ENCODE measurements at regions not wholly inside any gene's neighbourhood (a gene's known extent, or its start where the extent isn't known, plus 50 kb on each side); places are given as distances from the start of the nearest gene placed in this dataset.

DNA sequence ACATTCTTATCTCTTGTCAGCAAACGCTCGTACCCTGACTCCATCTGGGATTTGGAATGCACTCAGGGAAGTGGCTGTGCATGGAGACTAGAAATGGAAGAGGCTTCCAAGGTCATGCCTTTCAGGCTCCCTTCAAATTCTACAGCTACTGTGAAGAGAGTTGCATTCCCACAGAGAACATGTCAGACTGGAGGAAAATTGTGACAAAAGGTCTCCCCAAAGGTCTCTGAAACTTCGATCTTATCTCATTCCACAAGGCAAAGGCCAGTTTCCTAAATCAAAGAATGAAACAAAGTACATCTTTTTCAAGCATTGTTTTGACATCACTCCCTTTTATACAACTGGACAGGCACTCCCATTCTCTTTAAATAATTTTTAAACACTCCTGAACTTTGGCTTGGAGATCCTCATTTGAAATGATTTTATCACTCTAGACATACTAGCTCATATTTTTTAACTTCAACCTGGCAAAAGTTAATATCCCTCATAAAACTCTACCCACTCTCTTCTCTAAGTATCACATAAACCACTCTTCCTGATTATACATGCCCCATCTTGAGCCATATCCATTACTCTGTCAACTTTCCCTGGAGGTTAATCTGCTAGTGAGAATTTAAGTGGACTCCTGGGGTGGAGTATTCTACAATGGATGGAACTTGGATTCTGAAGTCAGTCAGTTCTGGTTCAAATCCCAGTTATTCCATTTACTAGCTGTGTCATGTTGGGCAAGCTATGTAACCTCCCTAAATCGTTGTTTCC, 218.1 kb upstream of the HMGA2 start:
- Histone ChIP-seq H3K9ac (ENCODE audit: low read length) (no peak overlapping the region), H3K9me3 (ENCODE audit: control insufficient read depth, low read length) (no peaks in the 10 kb centered on the region), H3K4me1 (ENCODE audit: control insufficient read depth, insufficient read depth, low read length) (peaks cover 27% of the 10 kb centered on the region), H3K27me3 (ENCODE audit: control insufficient read depth, insufficient read depth, low read length) (no peaks in the 10 kb centered on the region), H3K36me3 (ENCODE audit: control insufficient read depth, insufficient read depth, low read length) (no peaks in the 10 kb centered on the region), H3K4me3 (ENCODE audit: low read length) (no peak overlapping the region)

DNA sequence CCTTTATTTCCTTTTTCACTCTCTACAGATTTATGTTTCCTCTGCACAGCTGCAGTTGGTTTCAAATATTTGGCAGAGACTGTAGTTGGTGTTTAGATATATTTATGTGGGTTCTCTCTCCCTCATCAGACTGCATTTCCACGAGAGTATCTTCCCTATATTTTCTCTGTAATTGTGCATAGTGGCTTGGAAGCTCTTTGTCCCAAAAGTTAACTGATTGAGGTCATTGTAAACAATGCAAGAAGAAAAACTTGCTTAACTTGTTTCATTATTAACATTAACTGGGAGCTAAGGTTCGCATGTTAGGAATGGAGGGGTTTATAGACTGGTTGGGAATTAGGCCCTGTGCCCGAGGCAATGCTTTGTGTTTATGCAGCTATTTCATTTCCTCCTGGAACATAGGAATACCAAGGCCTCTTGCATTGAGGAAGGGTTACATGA, 216.9 kb upstream of the HMGA2 start:
- Histone ChIP-seq H3K4me3 (ENCODE audit: low read length) (no peak overlapping the region), H3K36me3 (ENCODE audit: control insufficient read depth, insufficient read depth, low read length) (no peaks in the 10 kb centered on the region), H3K9me3 (ENCODE audit: control insufficient read depth, low read length) (no peaks in the 10 kb centered on the region), H3K27me3 (ENCODE audit: control insufficient read depth, insufficient read depth, low read length) (no peaks in the 10 kb centered on the region), H3K9ac (ENCODE audit: low read length) (no peak overlapping the region), H3K4me1 (ENCODE audit: control insufficient read depth, insufficient read depth, low read length) (peaks cover 20% of the 10 kb centered on the region)

DNA sequence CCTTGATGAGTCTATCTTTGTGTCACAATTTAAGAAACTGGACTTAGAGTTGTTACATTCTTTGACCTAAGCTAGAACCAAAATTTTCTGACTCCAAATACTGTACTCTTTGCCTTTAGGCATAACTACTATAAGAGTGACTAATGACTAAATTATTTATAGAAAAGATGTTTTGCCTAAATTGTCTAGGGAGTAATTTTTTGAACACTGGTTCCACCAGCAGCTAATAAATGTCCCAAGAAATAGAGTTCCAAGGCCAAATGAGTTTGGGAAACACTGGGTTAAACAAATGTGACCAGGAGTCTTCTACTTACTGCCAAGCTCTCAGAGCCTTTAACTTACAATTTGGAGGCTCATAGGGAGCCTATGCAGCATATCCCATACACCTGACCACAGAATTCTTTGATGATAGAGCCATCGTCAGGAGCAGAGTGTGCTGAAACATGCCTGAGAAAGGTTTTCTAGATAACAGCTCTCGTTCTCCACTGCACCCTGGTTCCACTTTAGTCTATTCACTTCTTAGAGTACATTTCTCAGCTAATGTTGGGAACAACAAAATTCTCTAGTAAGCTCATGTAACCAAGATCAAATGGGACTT, 215.9 kb upstream of the HMGA2 start:
- Histone ChIP-seq H3K9ac (ENCODE audit: low read length) (no peak overlapping the region), H3K4me1 (ENCODE audit: control insufficient read depth, insufficient read depth, low read length) (peaks cover 15% of the 10 kb centered on the region), H3K36me3 (ENCODE audit: control insufficient read depth, insufficient read depth, low read length) (no peaks in the 10 kb centered on the region), H3K27me3 (ENCODE audit: control insufficient read depth, insufficient read depth, low read length) (no peaks in the 10 kb centered on the region), H3K4me3 (ENCODE audit: low read length) (no peak overlapping the region), H3K9me3 (ENCODE audit: control insufficient read depth, low read length) (no peaks in the 10 kb centered on the region)

DNA sequence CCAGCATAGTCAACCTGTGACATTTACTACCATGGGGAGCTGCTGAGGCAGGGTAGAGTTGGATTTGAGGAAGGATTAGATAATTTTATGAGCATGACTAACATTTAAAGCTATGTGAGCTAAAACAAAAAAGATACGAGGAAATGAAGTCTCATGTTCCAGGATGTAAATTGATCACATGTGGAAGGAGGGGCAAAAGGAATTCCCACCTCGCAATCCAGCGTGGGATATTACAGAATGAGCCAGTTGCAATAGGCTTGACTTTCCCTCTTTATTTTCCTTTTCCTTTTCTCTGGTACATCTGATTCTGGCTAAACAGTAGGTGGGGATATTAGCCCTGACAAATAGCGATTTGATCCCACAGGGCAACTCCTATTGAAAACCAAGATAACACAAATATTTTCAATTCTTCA, 214.9 kb upstream of the HMGA2 start:
- Histone ChIP-seq H3K27me3 (ENCODE audit: control insufficient read depth, insufficient read depth, low read length) (no peaks in the 10 kb centered on the region), H3K4me1 (ENCODE audit: control insufficient read depth, insufficient read depth, low read length) (peaks cover 9% of the 10 kb centered on the region), H3K9me3 (ENCODE audit: control insufficient read depth, low read length) (no peaks in the 10 kb centered on the region), H3K4me3 (ENCODE audit: low read length) (no peak overlapping the region), H3K36me3 (ENCODE audit: control insufficient read depth, insufficient read depth, low read length) (no peaks in the 10 kb centered on the region), H3K9ac (ENCODE audit: low read length) (no peak overlapping the region)

DNA sequence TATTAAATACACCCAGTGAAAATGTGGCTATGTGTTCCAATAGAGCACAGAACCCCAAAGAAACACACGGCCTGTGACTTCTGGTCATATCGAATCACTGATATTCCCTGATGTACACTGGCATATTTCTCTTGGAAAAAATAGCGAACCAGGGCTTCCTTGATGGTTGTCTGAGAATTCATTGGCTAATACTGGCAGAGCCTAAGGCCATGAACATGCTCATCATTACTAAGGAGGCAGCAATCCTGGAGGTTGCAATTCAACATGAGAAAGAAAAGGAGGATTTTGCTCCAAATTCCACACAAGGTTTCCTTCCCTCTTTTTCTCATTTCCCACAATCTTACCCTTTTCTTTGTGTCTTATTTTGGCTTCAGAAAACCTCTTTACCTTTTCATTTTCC, 212.9 kb upstream of the HMGA2 start:
- Histone ChIP-seq H3K4me1 (ENCODE audit: control insufficient read depth, insufficient read depth, low read length) (peaks cover 10% of the 10 kb centered on the region), H3K4me3 (ENCODE audit: low read length) (no peak overlapping the region), H3K36me3 (ENCODE audit: control insufficient read depth, insufficient read depth, low read length) (no peaks in the 10 kb centered on the region), H3K9ac (ENCODE audit: low read length) (no peak overlapping the region), H3K9me3 (ENCODE audit: control insufficient read depth, low read length) (no peaks in the 10 kb centered on the region), H3K27me3 (ENCODE audit: control insufficient read depth, insufficient read depth, low read length) (no peaks in the 10 kb centered on the region)

DNA sequence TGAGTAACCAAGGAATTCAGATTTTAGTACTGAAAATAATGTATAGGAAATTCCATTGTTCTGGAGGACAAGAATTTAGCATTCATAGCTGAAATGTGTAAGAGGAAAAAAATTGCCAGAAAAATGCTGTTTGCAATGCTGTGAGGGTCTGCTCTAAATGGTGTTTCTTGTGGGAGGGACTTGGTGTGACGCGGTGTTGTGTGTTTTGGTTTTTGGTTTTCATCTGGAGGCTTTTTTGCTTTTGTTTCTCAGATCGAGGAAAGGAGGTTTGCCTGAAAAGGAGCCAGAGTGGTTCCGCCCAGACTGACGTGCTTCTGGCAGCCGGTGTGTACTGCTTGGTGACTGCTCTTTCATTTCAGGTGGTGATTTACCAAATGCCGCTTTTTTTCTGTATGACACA, 211.8 kb upstream of the HMGA2 start:
- no peak overlapping the region for H3K4me3 ChIP-seq (ENCODE audit: low read length)
- H3K4me1 ChIP-seq (ENCODE audit: control insufficient read depth, insufficient read depth, low read length), result peaks cover 10% of the 10 kb centered on the region
- no peaks in the 10 kb centered on the region for H3K27me3 ChIP-seq (ENCODE audit: control insufficient read depth, insufficient read depth, low read length)
- no peaks in the 10 kb centered on the region for H3K9me3 ChIP-seq (ENCODE audit: control insufficient read depth, low read length)
- H3K9ac ChIP-seq (ENCODE audit: low read length), result peak overlapping the region; percentile 1
- no peaks in the 10 kb centered on the region for H3K36me3 ChIP-seq (ENCODE audit: control insufficient read depth, insufficient read depth, low read length)

DNA sequence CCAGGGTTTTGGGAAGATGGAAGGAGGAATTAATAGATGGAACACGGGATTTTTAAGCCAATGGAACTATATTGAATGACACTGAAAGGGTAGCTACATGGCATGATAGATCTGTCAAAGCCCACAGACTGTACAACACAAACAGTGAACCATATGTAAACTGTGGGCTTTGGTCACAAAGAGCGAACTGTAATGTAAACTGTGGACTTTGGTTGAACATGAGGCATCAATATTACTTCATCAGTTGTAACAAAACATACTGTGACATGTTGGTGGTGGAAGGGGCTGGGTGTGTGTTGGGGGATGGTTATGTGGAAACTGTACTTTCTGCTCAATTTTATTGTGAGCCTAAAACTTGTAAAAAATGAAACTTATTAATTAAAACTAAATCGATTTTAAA, 210.6 kb upstream of the HMGA2 start:
- Histone ChIP-seq H3K4me1 (ENCODE audit: control insufficient read depth, insufficient read depth, low read length) (peaks cover 10% of the 10 kb centered on the region), H3K9ac (ENCODE audit: low read length) (no peak overlapping the region), H3K4me3 (ENCODE audit: low read length) (no peak overlapping the region), H3K36me3 (ENCODE audit: control insufficient read depth, insufficient read depth, low read length) (no peaks in the 10 kb centered on the region), H3K27me3 (ENCODE audit: control insufficient read depth, insufficient read depth, low read length) (no peaks in the 10 kb centered on the region), H3K9me3 (ENCODE audit: control insufficient read depth, low read length) (no peaks in the 10 kb centered on the region)

DNA sequence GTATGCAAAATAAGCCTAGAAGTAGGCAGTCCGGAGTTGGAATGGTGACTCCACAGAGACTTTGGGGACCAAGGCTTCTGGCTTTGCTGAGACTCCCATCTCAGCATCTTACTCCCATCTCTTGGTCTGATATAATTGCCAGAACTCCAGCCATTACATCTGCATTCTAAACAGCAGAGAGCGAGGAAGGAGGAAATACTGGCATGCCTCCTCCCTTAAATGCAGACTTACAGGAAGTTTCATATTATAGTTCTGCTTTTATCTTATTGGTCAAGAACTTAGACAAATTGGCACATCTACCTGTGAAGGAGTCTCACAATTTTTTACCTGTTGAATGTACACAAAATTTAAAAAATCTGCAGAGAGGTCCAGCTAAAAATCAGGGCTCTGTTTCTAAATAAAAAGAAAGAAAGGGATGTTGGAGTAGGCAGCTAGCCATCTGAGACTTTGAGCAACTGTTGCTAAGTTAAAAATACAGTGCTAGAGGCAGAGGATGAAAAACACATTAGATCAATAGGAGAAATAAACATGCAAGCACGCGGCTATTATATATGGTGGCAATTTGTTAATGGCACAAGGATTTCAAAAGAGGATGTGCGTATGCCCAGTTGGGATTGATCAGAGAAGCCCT, 209.9 kb upstream of the HMGA2 start:
- no peak overlapping the region for H3K9ac ChIP-seq (ENCODE audit: low read length)
- H3K9me3 ChIP-seq (ENCODE audit: control insufficient read depth, low read length), result no peaks in the 10 kb centered on the region
- no peak overlapping the region for H3K4me3 ChIP-seq (ENCODE audit: low read length)
- no peaks in the 10 kb centered on the region for H3K27me3 ChIP-seq (ENCODE audit: control insufficient read depth, insufficient read depth, low read length)
- no peaks in the 10 kb centered on the region for H3K36me3 ChIP-seq (ENCODE audit: control insufficient read depth, insufficient read depth, low read length)
- peaks cover 7% of the 10 kb centered on the region for H3K4me1 ChIP-seq (ENCODE audit: control insufficient read depth, insufficient read depth, low read length)

DNA sequence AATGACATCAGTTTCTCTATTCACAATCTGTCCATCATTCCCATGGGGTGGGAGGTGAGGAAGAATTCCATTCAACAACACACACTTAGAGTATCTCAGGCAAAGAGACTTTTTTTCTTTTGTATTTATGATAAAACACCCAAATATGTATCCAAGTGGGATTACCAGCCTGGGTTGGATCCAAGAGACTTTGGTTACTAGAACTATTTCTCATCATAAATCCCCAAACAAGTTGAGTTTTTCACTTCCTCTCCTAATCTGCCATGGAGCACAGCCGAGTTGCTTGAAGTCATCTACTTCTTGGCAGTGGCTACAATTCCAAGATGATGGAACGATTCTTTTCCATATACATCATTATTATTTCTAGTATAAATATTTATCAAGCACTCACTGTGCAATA, 209.2 kb upstream of the HMGA2 start:
- Histone ChIP-seq H3K4me3 (ENCODE audit: low read length) (no peak overlapping the region), H3K36me3 (ENCODE audit: control insufficient read depth, insufficient read depth, low read length) (no peaks in the 10 kb centered on the region), H3K9ac (ENCODE audit: low read length) (no peak overlapping the region), H3K4me1 (ENCODE audit: control insufficient read depth, insufficient read depth, low read length) (peaks cover 5% of the 10 kb centered on the region), H3K27me3 (ENCODE audit: control insufficient read depth, insufficient read depth, low read length) (no peaks in the 10 kb centered on the region), H3K9me3 (ENCODE audit: control insufficient read depth, low read length) (no peaks in the 10 kb centered on the region)

DNA sequence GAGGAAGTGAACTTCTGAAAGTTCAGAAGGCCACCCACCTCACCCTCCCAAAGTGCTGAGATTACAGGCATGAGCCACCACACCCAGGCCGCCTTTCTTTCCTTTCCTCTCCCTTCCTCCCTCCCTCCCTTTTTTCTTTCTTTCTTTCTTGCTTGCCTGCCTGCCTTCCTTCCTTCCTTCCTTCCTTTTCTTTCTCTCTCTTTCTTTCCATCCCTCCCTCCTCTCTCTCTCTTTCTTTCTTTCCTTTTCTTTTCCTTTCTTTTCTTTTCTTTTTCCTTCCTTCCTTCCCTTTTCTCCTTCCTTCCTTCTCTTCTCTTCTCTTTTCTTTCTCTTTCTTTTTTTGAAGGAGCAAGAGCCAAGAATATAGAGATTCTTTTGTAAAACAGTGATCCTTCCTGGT, 208.3 kb upstream of the HMGA2 start:
- no peak overlapping the region for H3K9ac ChIP-seq (ENCODE audit: low read length)
- peaks cover 5% of the 10 kb centered on the region for H3K4me1 ChIP-seq (ENCODE audit: control insufficient read depth, insufficient read depth, low read length)
- H3K27me3 ChIP-seq (ENCODE audit: control insufficient read depth, insufficient read depth, low read length), result no peaks in the 10 kb centered on the region
- no peaks in the 10 kb centered on the region for H3K36me3 ChIP-seq (ENCODE audit: control insufficient read depth, insufficient read depth, low read length)
- no peaks in the 10 kb centered on the region for H3K9me3 ChIP-seq (ENCODE audit: control insufficient read depth, low read length)
- H3K4me3 ChIP-seq (ENCODE audit: low read length), result no peak overlapping the region

DNA sequence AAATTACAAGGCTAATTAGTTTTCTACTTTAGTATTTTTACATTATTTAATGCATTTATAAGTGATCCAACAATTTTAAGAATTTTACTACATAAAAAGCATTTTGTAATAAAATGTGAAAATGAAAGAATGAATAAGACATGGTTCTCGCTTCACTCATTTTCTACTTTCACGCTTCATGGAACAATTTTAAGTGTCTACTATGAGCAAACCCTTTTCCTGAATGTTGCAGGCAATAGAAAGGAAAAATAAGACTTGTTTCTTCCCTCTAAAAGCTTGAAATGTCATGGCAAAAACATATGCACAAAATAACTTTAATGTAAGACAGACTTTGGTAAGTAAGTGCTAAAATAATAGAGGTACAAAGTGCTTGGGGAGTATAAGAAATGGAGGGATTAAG, 205.7 kb upstream of the HMGA2 start:
- no peak overlapping the region for H3K9ac ChIP-seq (ENCODE audit: low read length)
- H3K4me1 ChIP-seq (ENCODE audit: control insufficient read depth, insufficient read depth, low read length), result peaks cover 5% of the 10 kb centered on the region
- H3K4me3 ChIP-seq (ENCODE audit: low read length), result no peak overlapping the region
- H3K36me3 ChIP-seq (ENCODE audit: control insufficient read depth, insufficient read depth, low read length), result no peaks in the 10 kb centered on the region
- no peaks in the 10 kb centered on the region for H3K27me3 ChIP-seq (ENCODE audit: control insufficient read depth, insufficient read depth, low read length)
- no peaks in the 10 kb centered on the region for H3K9me3 ChIP-seq (ENCODE audit: control insufficient read depth, low read length)

DNA sequence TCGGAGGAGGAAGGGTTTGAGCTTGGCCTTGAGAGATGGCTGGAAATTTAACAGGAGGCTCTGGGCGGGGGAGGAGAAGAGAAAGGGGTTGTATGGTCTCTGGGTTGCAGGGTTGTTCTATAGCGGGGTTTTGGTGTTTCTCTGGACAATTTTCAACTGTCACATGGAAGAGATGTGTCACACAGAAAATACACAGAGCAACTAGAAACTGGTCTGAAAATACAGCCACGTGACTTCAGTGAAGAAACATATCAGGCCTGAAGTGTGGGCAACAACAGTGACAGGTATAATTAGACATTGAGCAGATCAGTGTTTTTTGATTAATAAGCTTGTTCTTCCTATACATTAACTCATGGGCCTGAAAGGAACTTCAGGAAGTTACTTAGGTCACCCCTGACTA, 205.3 kb upstream of the HMGA2 start:
- H3K4me1 ChIP-seq (ENCODE audit: control insufficient read depth, insufficient read depth, low read length), result peaks cover 5% of the 10 kb centered on the region
- no peak overlapping the region for H3K9ac ChIP-seq (ENCODE audit: low read length)
- H3K36me3 ChIP-seq (ENCODE audit: control insufficient read depth, insufficient read depth, low read length), result no peaks in the 10 kb centered on the region
- no peaks in the 10 kb centered on the region for H3K9me3 ChIP-seq (ENCODE audit: control insufficient read depth, low read length)
- no peak overlapping the region for H3K4me3 ChIP-seq (ENCODE audit: low read length)
- no peaks in the 10 kb centered on the region for H3K27me3 ChIP-seq (ENCODE audit: control insufficient read depth, insufficient read depth, low read length)
